ENCODE measurements at regions not wholly inside any gene's neighbourhood (a gene's known extent, or its start where the extent isn't known, plus 50 kb on each side); places are given as distances from the start of the nearest gene placed in this dataset.

DNA sequence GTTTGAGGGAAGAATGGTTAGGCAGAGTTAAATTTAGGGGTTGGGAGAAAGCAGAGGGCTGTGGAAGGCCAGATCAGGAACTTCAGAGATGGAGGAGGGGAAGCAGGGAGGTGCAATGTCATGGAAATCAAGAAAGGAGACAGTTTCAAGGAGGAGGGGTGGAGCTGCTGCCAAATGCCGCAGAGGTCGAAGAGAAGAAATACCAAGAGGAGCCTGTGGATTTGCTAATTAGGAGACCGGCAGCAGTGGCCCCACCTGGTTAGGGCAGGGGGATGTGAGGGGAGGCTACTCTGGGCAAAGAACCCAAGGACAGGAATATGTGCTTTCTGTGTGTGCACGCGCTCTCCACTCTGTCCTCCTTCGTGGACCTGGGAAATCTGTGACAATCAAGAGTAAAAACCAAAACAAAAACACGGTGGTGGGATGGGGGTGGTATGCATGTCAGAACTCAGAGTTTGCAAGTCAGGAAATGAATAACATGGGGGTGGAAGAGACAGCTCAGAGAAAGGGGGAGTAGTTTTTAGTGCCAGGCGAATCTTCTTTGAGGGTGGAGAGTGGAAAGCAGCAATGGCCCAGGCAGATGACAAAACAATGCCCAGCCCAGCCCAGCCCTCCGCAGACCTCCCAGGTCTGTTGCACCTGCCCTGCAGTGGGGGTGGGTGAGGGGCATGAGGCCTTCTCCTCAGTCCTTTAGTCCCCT, 102.9 kb upstream of the PAX2 start:
- no peak for DNase-seq (ENCODE audit: low spot score)
- peaks cover 0 to 43% of the 10 kb centered on the region in 2 experiments; a peak in 4 of 5 replicates for H3K27me3 ChIP-seq (ENCODE audit: control insufficient read depth in 1 of 2, insufficient read depth in 2 of 2, low read length in 2 of 2)
- 27% methylated on average over 8 of the region's 9 CpGs for WGBS (ENCODE audit: low lambda C conversion rate)

More for the DNA sequence above, 102.9 kb upstream of the PAX2 start:
- Histone ChIP-seq H3K79me2 (ENCODE audit: insufficient read depth, low read length) (no peaks in the 10 kb centered on the region), H3K36me3 (replicated peaks in 1 of 2; ENCODE audit: control insufficient read depth in 1 of 2, insufficient read depth in 2 of 2, low read length in 2 of 2) (no peaks in the 10 kb centered on the region), H3K27ac (ENCODE audit: extremely low read length, insufficient read depth, low read length) (no peak overlapping the region), H3K9me3 (ENCODE audit: low read length) (no peaks in the 10 kb centered on the region), H3K9ac (ENCODE audit: insufficient read depth, low read depth, low read length) (no peak overlapping the region), H3K4me3 (replicated peaks in 1 of 3; ENCODE audit: insufficient read depth in 1 of 3, low read depth in 2 of 3, low read length in 3 of 3) (no peak overlapping the region), H4K20me1 (ENCODE audit: insufficient read depth, low read length) (no peaks in the 10 kb centered on the region), H3K4me1 (ENCODE audit: insufficient read depth, low read length) (no peaks in the 10 kb centered on the region), H2AFZ (ENCODE audit: low read length) (no peak overlapping the region), H3K4me2 (ENCODE audit: low read depth, low read length) (no peak overlapping the region)
- FAIRE-seq (no peak), ATAC-seq (no peak)
- no TSS peak for BruUV-seq (replicated peaks)
- TF ChIP-seq ZNF446 (CRISPR knock-in tag; IDR thresholded peaks at IDR 0.05) (no peak), ZSCAN20 (CRISPR knock-in tag; IDR thresholded peaks at IDR 0.05; ENCODE audit: borderline replicate concordance) (no peak), PHF21A (CRISPR knock-in tag; IDR thresholded peaks at IDR 0.05) (no peak), ZNF781 (CRISPR knock-in tag; IDR thresholded peaks at IDR 0.05; ENCODE audit: borderline replicate concordance, not compliant biosample characterization) (no peak), POGK (CRISPR knock-in tag; conservative IDR thresholded peaks at IDR 0.05) (no peak), FOXA3 (CRISPR knock-in tag; IDR thresholded peaks at IDR 0.05) (no peak)
- TF ChIP-seq, protein P1, sequence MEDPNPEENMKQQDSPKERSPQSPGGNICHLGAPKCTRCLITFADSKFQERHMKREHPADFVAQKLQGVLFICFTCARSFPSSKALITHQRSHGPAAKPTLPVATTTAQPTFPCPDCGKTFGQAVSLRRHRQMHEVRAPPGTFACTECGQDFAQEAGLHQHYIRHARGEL (CRISPR knock-in tag; IDR thresholded peaks at IDR 0.05): no peak
- POLR2A ChIA-PET: no interaction called here
- intact Hi-C loops (cut with micrococcal nuclease; ENCODE audit: unreplicated experiment) (no loop called here), in situ Hi-C loops (cut with HindIII; ENCODE audit: extremely low pct_ligation_motif_present, low pct_unique_long_range_greater_than_20kb) (no loop called here)
- CTCF ChIA-PET (ENCODE audit: low intra/inter-chr PET ratio, low total read pairs): no interaction called here

Measured in HepG2 (cell line).